Keratinocyte (primary cell): ENCODE measurements at regions not wholly inside any gene's neighbourhood (a gene's known extent, or its start where the extent isn't known, plus 50 kb on each side); places are given as distances from the start of the nearest gene placed in this dataset.

ENCODE experiments used
- DNase-seq: peaks from one replicate; pipeline ENCODE4 v3.0.0-alpha.2; 2011; ENCODE audit warnings: low read depth, missing footprints, low spot score
- FAIRE-seq: peaks from 2 replicates; lab custom pipeline; 2011; peaks lifted over from hg19 to GRCh38; lab: Jason Lieb, UNC
- H2AFZ ChIP-seq: 2 replicates; pipeline ENCODE4 v1.6.0; 2012; ENCODE audit warnings: low read length, control low read depth, inconsistent platforms; ENCODE audit not compliant: control insufficient read depth
- H3K27ac ChIP-seq: 2 replicates; pipeline ENCODE4 v1.5.1; 2011; ENCODE audit warnings: low read length; ENCODE audit not compliant: control insufficient read depth, insufficient read depth
- H3K27me3 ChIP-seq: 3 replicates; pipeline ENCODE4 v1.6.0; 2011; ENCODE audit warnings: low read length; ENCODE audit not compliant: control insufficient read depth, insufficient read depth; ENCODE audit errors: extremely low read depth
- H3K36me3 ChIP-seq, 2 experiments: 2 replicates in 1 of 2; 3 replicates in 1 of 2; pipeline ENCODE4 v1.5.1; 2011; ENCODE audit warnings: low read length in 2 of 2, mild to moderate bottlenecking in 1 of 2; ENCODE audit not compliant: control insufficient read depth in 2 of 2, insufficient read depth in 2 of 2; ENCODE audit errors: extremely low read depth in 1 of 2
- H3K4me1 ChIP-seq: 3 replicates; pipeline ENCODE4 v1.5.1; 2011; ENCODE audit warnings: low read length; ENCODE audit not compliant: control insufficient read depth, insufficient read depth; ENCODE audit errors: extremely low read depth
- H3K4me2 ChIP-seq: 3 replicates; pipeline ENCODE4 v1.6.0; 2011; ENCODE audit warnings: low read depth, low read length; ENCODE audit not compliant: control insufficient read depth, insufficient read depth; ENCODE audit errors: extremely low read depth
- H3K4me3 ChIP-seq, 3 experiments: fragments of 200-600 bp in 1 of 3; sonication (generic) in 1 of 3; 2 replicates in 2 of 3; 3 replicates in 1 of 3; pipeline ENCODE4 v1.5.1; 2011 to 2016; ENCODE audit warnings: low read length in 3 of 3, mild to moderate bottlenecking in 3 of 3, control low read depth in 2 of 3, inconsistent platforms in 1 of 3, low read depth in 1 of 3, mixed read lengths in 1 of 3, mixed run types in 1 of 3, moderate library complexity in 1 of 3; ENCODE audit not compliant: control insufficient read depth in 2 of 3, insufficient read depth in 2 of 3; ENCODE audit errors: extremely low read depth in 1 of 3
- H3K79me2 ChIP-seq: 2 replicates; pipeline ENCODE4 v1.6.0; 2012; ENCODE audit warnings: low read length; ENCODE audit not compliant: control insufficient read depth, insufficient read depth
- H3K9ac ChIP-seq: 3 replicates; pipeline ENCODE4 v1.6.0; 2011; ENCODE audit warnings: low read length; ENCODE audit not compliant: control insufficient read depth, insufficient read depth; ENCODE audit errors: extremely low read depth
- H3K9me1 ChIP-seq: 3 replicates; pipeline ENCODE4 v1.6.0; 2011; ENCODE audit warnings: low read length; ENCODE audit not compliant: control insufficient read depth, insufficient read depth; ENCODE audit errors: extremely low read depth
- H3K9me3 ChIP-seq: 2 replicates; pipeline ENCODE4 v1.5.1; 2012; ENCODE audit warnings: low read depth, low read length; ENCODE audit not compliant: control insufficient read depth
- H4K20me1 ChIP-seq: 3 replicates; pipeline ENCODE4 v1.6.0; 2011; ENCODE audit warnings: low read length; ENCODE audit not compliant: control insufficient read depth, insufficient read depth; ENCODE audit errors: extremely low read depth
- EZH2 ChIP-seq: IDR thresholded peaks from one replicate; pipeline ENCODE4 v1.6.1; 2012; ENCODE audit warnings: inconsistent platforms, mild to moderate bottlenecking, low read length, moderate library complexity
- dilution Hi-C: fragments of 300-500 bp; cut with MboI; formaldehyde crosslinking; loops from one replicate; pipeline ENCODE4 v1.7.0; 2020; ENCODE audit warnings: low sequenced_read_pairs; ENCODE audit not compliant: extremely low pct_ligation_motif_present
- TF ChIP-seq, protein P1 (sequence below), 3 experiments: IDR thresholded peaks in 1 of 3; conservative IDR thresholded peaks in 1 of 3; optimal IDR thresholded peaks in 1 of 3; 2 replicates in 2 of 3; 3 replicates in 1 of 3; pipeline versions ENCODE3 to v1.5.1; 2011; ENCODE audit warnings: low read length in 3 of 3, mild to moderate bottlenecking in 3 of 3, moderate library complexity in 2 of 3, control low read depth in 1 of 3, inconsistent platforms in 1 of 3; ENCODE audit not compliant: insufficient read depth in 2 of 3; ENCODE audit errors: extremely low read depth in 1 of 3

DNA sequence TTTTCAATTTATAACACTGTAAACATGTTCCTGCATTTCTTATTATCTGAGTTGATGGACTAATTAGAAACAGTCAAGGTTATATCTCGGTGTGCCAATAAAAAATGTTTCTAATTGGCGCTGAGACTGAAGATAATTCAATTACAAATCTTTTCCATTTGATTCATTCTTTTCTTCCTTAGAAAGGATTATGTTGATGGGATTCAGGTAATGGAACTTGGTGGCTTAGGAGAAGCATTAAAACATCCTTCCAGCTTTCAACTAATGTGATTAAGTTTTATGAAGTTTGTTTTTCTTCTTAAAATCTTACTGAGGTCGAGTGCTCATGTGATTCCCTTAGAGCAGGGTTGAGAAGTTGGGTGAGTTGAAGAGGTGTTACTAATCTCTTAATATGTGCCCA, 1015.3 kb downstream of the NR2F1-AS1 start:
- H3K27me3 ChIP-seq: no peaks in the 10 kb centered on the region
- no peaks in the 10 kb centered on the region for H3K79me2 ChIP-seq
- no peaks in the 10 kb centered on the region for H4K20me1 ChIP-seq
- no peaks in the 10 kb centered on the region for H3K36me3 ChIP-seq
- dilution Hi-C loops: no loop called here
- H3K4me3 ChIP-seq: no peak overlapping the region
- H3K4me2 ChIP-seq: no peak overlapping the region
- no peaks in the 10 kb centered on the region for H3K4me1 ChIP-seq
- H3K9me3 ChIP-seq: no peaks in the 10 kb centered on the region
- H3K9me1 ChIP-seq: no peaks in the 10 kb centered on the region
- no peak for TF ChIP-seq EZH2
- TF ChIP-seq, protein P1, sequence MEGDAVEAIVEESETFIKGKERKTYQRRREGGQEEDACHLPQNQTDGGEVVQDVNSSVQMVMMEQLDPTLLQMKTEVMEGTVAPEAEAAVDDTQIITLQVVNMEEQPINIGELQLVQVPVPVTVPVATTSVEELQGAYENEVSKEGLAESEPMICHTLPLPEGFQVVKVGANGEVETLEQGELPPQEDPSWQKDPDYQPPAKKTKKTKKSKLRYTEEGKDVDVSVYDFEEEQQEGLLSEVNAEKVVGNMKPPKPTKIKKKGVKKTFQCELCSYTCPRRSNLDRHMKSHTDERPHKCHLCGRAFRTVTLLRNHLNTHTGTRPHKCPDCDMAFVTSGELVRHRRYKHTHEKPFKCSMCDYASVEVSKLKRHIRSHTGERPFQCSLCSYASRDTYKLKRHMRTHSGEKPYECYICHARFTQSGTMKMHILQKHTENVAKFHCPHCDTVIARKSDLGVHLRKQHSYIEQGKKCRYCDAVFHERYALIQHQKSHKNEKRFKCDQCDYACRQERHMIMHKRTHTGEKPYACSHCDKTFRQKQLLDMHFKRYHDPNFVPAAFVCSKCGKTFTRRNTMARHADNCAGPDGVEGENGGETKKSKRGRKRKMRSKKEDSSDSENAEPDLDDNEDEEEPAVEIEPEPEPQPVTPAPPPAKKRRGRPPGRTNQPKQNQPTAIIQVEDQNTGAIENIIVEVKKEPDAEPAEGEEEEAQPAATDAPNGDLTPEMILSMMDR (optimal IDR thresholded peaks at IDR 0.05 in 1 of 3, IDR thresholded peaks at IDR 0.05 in 1 of 3, conservative IDR thresholded peaks at IDR 0.05 in 1 of 3; ENCODE audit: extremely low read depth in 1 of 3, insufficient read depth in 2 of 3, low read length in 3 of 3): no peak
- no peak overlapping the region for H2AFZ ChIP-seq
- no peak for FAIRE-seq
- H3K27ac ChIP-seq: no peak overlapping the region
- H3K9ac ChIP-seq: no peak overlapping the region
- DNase-seq: no peak

DNA sequence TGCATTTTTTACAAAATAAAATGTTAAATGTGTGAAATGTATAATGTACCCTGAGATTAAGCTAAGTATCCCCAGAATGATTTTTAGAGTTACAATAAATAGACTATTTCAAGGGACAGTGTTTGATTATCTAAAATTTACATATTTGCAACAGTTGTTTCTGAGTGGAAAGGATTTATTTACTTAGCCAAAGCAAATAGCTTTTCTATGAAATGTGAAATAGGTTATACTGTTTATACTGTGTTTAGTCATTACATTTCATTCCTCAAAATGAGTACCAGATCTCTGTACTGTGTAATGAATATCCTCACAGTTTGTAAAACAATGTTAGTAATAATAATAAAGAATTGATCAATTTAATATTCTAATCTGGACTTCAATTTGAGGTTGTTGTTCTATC, 1019.0 kb downstream of the NR2F1-AS1 start:
- H3K9me3 ChIP-seq: no peaks in the 10 kb centered on the region
- dilution Hi-C loops: no loop called here

More for the DNA sequence above, 1019.0 kb downstream of the NR2F1-AS1 start:
- H4K20me1 ChIP-seq: no peaks in the 10 kb centered on the region
- no peaks in the 10 kb centered on the region for H3K9me1 ChIP-seq
- H2AFZ ChIP-seq: no peak overlapping the region
- H3K4me2 ChIP-seq: no peak overlapping the region
- DNase-seq (no peak), FAIRE-seq (no peak)
- no peak overlapping the region for H3K9ac ChIP-seq
- TF ChIP-seq EZH2: no peak
- TF ChIP-seq, protein P1 (optimal IDR thresholded peaks at IDR 0.05 in 1 of 3, IDR thresholded peaks at IDR 0.05 in 1 of 3, conservative IDR thresholded peaks at IDR 0.05 in 1 of 3; ENCODE audit: extremely low read depth in 1 of 3, insufficient read depth in 2 of 3, low read length in 3 of 3): no peak
- no peaks in the 10 kb centered on the region for H3K79me2 ChIP-seq
- H3K4me3 ChIP-seq: no peak overlapping the region
- no peaks in the 10 kb centered on the region for H3K27me3 ChIP-seq
- no peaks in the 10 kb centered on the region for H3K4me1 ChIP-seq
- no peak overlapping the region for H3K27ac ChIP-seq
- H3K36me3 ChIP-seq: no peaks in the 10 kb centered on the region
